H1 (cell line): ENCODE measurements at regions not wholly inside any gene's neighbourhood (a gene's known extent, or its start where the extent isn't known, plus 50 kb on each side); places are given as distances from the start of the nearest gene placed in this dataset.

Source experiments
- BACH1 ChIP-seq: IDR thresholded peaks from 2 replicates; pipeline ENCODE4 v1.6.1; 2012; ENCODE audit warnings: low read length, improper control_type of control experiment
- CEBPB ChIP-seq: IDR thresholded peaks from 2 replicates; pipeline ENCODE4 v1.6.1; 2012; ENCODE audit warnings: low read depth, low read length
- CHD1 ChIP-seq: IDR thresholded peaks from 2 replicates; pipeline ENCODE4 v1.6.1; 2012; ENCODE audit warnings: low read depth, low read length, improper control_type of control experiment
- EZH2 ChIP-seq: fragments of 200-600 bp; sonication (generic); IDR thresholded peaks from 2 replicates; pipeline ENCODE4 v1.7.1; 2012; ENCODE audit warnings: low read depth, mild to moderate bottlenecking, moderate library complexity, low read length, inconsistent platforms; ENCODE audit not compliant: severe bottlenecking
- NRF1 ChIP-seq: IDR thresholded peaks from 2 replicates; pipeline ENCODE4 v1.6.1; 2011; ENCODE audit warnings: mild to moderate bottlenecking, low read depth, low read length, improper control_type of control experiment
- POLR2A ChIP-seq, 2 experiments: IDR thresholded peaks; 1 replicate in 1 of 2; 2 replicates in 1 of 2; pipeline ENCODE4 v1.6.1; 2011; ENCODE audit warnings: low read depth in 2 of 2, low read length in 2 of 2, mild to moderate bottlenecking in 2 of 2; ENCODE audit errors: control extremely low read depth in 1 of 2
- RFX5 ChIP-seq: IDR thresholded peaks from 2 replicates; pipeline ENCODE4 v1.6.1; 2011; ENCODE audit warnings: low read depth, low read length, improper control_type of control experiment, borderline replicate concordance
- TF ChIP-seq, protein P1 (sequence below): fragments of 300-600 bp; sonication (generic); IDR thresholded peaks from 2 replicates; pipeline ENCODE4 v1.7.1; 2012; ENCODE audit warnings: low read length, moderate library complexity, mild to moderate bottlenecking, inconsistent platforms; ENCODE audit not compliant: insufficient replicate concordance
- TF ChIP-seq, protein P2 (sequence below): IDR thresholded peaks from 2 replicates; pipeline ENCODE4 v1.6.1; 2011; ENCODE audit warnings: low read depth, mild to moderate bottlenecking, low read length; ENCODE audit not compliant: insufficient read depth
- TF ChIP-seq, protein P3 (sequence below): IDR thresholded peaks from 2 replicates; pipeline ENCODE4 v1.6.1; 2011; ENCODE audit warnings: low read length, improper control_type of control experiment

DNA sequence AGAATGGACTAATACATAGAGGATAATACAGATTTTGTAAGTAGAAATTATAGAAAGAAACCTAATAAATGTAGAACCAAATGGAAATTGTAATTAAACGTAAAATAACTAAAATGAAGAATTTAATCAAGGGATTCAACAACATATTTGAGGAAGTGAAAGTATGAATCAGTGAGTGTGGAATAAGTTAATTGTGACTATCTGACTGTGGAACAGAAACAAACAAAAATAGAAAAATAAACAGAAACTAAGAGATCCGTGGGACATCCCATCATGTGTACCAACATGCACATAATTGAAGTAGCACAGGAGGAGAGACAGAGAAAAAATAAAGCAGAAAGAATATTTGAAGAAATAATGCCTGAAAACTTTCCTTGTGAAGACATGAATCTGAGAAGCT is 208.6 kb upstream of the TACR3 start (continued):
- TF ChIP-seq, protein P1, sequence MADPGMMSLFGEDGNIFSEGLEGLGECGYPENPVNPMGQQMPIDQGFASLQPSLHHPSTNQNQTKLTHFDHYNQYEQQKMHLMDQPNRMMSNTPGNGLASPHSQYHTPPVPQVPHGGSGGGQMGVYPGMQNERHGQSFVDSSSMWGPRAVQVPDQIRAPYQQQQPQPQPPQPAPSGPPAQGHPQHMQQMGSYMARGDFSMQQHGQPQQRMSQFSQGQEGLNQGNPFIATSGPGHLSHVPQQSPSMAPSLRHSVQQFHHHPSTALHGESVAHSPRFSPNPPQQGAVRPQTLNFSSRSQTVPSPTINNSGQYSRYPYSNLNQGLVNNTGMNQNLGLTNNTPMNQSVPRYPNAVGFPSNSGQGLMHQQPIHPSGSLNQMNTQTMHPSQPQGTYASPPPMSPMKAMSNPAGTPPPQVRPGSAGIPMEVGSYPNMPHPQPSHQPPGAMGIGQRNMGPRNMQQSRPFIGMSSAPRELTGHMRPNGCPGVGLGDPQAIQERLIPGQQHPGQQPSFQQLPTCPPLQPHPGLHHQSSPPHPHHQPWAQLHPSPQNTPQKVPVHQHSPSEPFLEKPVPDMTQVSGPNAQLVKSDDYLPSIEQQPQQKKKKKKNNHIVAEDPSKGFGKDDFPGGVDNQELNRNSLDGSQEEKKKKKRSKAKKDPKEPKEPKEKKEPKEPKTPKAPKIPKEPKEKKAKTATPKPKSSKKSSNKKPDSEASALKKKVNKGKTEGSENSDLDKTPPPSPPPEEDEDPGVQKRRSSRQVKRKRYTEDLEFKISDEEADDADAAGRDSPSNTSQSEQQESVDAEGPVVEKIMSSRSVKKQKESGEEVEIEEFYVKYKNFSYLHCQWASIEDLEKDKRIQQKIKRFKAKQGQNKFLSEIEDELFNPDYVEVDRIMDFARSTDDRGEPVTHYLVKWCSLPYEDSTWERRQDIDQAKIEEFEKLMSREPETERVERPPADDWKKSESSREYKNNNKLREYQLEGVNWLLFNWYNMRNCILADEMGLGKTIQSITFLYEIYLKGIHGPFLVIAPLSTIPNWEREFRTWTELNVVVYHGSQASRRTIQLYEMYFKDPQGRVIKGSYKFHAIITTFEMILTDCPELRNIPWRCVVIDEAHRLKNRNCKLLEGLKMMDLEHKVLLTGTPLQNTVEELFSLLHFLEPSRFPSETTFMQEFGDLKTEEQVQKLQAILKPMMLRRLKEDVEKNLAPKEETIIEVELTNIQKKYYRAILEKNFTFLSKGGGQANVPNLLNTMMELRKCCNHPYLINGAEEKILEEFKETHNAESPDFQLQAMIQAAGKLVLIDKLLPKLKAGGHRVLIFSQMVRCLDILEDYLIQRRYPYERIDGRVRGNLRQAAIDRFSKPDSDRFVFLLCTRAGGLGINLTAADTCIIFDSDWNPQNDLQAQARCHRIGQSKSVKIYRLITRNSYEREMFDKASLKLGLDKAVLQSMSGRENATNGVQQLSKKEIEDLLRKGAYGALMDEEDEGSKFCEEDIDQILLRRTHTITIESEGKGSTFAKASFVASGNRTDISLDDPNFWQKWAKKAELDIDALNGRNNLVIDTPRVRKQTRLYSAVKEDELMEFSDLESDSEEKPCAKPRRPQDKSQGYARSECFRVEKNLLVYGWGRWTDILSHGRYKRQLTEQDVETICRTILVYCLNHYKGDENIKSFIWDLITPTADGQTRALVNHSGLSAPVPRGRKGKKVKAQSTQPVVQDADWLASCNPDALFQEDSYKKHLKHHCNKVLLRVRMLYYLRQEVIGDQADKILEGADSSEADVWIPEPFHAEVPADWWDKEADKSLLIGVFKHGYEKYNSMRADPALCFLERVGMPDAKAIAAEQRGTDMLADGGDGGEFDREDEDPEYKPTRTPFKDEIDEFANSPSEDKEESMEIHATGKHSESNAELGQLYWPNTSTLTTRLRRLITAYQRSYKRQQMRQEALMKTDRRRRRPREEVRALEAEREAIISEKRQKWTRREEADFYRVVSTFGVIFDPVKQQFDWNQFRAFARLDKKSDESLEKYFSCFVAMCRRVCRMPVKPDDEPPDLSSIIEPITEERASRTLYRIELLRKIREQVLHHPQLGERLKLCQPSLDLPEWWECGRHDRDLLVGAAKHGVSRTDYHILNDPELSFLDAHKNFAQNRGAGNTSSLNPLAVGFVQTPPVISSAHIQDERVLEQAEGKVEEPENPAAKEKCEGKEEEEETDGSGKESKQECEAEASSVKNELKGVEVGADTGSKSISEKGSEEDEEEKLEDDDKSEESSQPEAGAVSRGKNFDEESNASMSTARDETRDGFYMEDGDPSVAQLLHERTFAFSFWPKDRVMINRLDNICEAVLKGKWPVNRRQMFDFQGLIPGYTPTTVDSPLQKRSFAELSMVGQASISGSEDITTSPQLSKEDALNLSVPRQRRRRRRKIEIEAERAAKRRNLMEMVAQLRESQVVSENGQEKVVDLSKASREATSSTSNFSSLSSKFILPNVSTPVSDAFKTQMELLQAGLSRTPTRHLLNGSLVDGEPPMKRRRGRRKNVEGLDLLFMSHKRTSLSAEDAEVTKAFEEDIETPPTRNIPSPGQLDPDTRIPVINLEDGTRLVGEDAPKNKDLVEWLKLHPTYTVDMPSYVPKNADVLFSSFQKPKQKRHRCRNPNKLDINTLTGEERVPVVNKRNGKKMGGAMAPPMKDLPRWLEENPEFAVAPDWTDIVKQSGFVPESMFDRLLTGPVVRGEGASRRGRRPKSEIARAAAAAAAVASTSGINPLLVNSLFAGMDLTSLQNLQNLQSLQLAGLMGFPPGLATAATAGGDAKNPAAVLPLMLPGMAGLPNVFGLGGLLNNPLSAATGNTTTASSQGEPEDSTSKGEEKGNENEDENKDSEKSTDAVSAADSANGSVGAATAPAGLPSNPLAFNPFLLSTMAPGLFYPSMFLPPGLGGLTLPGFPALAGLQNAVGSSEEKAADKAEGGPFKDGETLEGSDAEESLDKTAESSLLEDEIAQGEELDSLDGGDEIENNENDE, result no peak
- TF ChIP-seq RFX5 (no peak), CHD1 (no peak), NRF1 (no peak), EZH2 (no peak), BACH1 (no peak), CEBPB (no peak), POLR2A (IDR thresholded peaks at IDR 0.05; ENCODE audit: control extremely low read depth in 1 of 2, low read depth in 2 of 2, low read length in 2 of 2) (no peak)
- TF ChIP-seq, protein P2, sequence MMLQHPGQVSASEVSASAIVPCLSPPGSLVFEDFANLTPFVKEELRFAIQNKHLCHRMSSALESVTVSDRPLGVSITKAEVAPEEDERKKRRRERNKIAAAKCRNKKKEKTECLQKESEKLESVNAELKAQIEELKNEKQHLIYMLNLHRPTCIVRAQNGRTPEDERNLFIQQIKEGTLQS, result no peak
- TF ChIP-seq, protein P3, sequence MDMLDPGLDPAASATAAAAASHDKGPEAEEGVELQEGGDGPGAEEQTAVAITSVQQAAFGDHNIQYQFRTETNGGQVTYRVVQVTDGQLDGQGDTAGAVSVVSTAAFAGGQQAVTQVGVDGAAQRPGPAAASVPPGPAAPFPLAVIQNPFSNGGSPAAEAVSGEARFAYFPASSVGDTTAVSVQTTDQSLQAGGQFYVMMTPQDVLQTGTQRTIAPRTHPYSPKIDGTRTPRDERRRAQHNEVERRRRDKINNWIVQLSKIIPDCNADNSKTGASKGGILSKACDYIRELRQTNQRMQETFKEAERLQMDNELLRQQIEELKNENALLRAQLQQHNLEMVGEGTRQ, result no peak
